ENCODE measurements at regions not wholly inside any gene's neighbourhood (a gene's known extent, or its start where the extent isn't known, plus 50 kb on each side); places are given as distances from the start of the nearest gene placed in this dataset.
A peak's percentile ranks its signal among the peaks of the same experiment; 100 is the strongest.

DNA sequence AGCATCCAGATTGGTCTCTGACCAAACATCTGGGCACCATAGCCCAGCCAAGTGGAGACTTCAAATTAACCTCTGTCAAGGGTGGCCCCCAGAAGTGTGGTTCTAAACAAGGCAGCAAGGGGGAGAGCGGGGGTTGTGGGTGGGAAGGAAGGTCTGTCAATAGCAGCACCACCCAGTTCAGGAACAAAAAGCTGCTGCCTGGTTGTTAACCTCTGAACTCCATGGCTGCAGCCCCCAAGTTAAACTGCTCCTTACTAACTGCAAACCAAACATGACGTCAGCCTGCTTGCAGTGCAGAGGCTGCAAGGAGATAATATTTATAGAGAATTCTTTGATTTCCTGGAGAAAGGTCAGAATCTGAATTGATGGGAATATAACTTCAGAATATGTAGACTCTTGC, 76.5 kb downstream of the ARL4C start:
- Mint-ChIP-seq H3K27me3 (ENCODE audit: low read depth) (no peaks in the 10 kb centered on the region), H3K36me3 (ENCODE audit: low read depth) (peaks cover 10% of the 10 kb centered on the region), H3K27ac (peak overlapping the region; percentile 33), H3K9me3 (peaks cover 9% of the 10 kb centered on the region), H3K4me1 (ENCODE audit: low read depth) (peaks cover 45% of the 10 kb centered on the region), H3K4me3 (no peak overlapping the region)

DNA sequence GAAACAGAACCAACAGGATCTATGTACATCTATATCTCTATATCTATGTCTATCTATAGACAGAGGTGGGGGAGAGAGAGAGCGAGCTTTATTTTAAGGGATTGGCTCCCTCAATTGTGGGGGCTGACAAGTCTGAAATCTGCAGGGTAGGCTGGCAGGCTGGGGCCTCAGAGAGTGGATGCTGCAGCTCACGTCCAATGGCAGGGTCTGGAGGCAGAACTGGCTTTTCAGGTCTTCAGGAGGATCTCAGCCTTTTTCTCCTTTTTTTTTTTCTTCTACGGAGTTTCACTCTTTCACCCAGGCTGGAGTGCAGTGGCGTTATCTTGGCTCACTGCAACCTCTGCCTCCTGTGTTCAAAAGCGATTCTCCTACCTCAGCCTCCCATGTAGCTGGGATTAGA, 77.2 kb downstream of the ARL4C start:
- peak overlapping the region; percentile 38 for H3K27ac Mint-ChIP-seq
- H3K27me3 Mint-ChIP-seq (ENCODE audit: low read depth), result no peaks in the 10 kb centered on the region
- H3K9me3 Mint-ChIP-seq, result peaks cover 12% of the 10 kb centered on the region
- H3K36me3 Mint-ChIP-seq (ENCODE audit: low read depth), result peaks cover 14% of the 10 kb centered on the region
- no peak overlapping the region for H3K4me3 Mint-ChIP-seq
- peaks cover 44% of the 10 kb centered on the region for H3K4me1 Mint-ChIP-seq (ENCODE audit: low read depth)

DNA sequence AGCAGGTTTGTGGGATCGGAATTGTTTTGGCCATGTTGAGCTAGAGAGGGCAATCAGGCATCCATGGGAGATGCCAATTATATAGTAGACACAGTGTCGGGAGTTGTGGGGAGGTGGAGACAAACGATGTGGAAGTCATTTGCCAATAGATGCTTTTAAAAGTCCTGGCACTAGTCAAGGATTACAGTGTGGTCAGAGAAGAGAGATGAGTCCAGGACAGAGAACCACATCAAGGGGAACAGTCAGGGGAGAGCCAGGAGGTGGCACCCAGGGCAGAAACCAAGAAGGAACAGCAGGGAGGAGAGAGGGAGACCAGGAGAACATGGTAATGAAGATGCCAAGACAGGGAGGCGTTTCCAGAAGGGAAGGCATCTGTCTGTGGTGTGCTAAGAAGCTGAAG, 81.2 kb downstream of the ARL4C start:
- peaks cover 33% of the 10 kb centered on the region for H3K4me1 Mint-ChIP-seq (ENCODE audit: low read depth)
- no peak overlapping the region for H3K27ac Mint-ChIP-seq
- H3K4me3 Mint-ChIP-seq, result no peak overlapping the region
- H3K9me3 Mint-ChIP-seq, result peaks cover 19% of the 10 kb centered on the region
- no peaks in the 10 kb centered on the region for H3K27me3 Mint-ChIP-seq (ENCODE audit: low read depth)
- peaks cover 20% of the 10 kb centered on the region for H3K36me3 Mint-ChIP-seq (ENCODE audit: low read depth)

DNA sequence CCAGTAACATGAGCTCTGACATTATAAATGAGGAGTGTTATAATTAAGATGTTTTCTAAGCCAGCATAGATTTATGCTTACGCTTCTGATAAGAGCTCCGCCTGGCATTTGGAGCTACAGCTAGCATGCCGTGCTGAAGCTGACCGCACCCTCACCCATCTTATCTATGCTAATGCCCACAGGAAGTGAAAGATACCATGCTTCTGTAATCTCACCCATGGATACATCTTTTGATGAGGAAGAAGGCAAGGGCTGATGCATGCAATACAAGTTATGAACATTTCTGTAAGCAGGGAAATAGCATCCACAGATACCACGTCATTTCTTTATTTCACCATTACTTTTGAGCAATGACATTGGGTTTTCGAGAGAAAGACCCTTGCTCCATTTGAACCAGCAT, 82.3 kb downstream of the ARL4C start:
- Mint-ChIP-seq H3K9me3 (peaks cover 19% of the 10 kb centered on the region), H3K27ac (no peak overlapping the region), H3K4me1 (ENCODE audit: low read depth) (peaks cover 37% of the 10 kb centered on the region), H3K36me3 (ENCODE audit: low read depth) (peaks cover 23% of the 10 kb centered on the region), H3K4me3 (no peak overlapping the region), H3K27me3 (ENCODE audit: low read depth) (no peaks in the 10 kb centered on the region)

DNA sequence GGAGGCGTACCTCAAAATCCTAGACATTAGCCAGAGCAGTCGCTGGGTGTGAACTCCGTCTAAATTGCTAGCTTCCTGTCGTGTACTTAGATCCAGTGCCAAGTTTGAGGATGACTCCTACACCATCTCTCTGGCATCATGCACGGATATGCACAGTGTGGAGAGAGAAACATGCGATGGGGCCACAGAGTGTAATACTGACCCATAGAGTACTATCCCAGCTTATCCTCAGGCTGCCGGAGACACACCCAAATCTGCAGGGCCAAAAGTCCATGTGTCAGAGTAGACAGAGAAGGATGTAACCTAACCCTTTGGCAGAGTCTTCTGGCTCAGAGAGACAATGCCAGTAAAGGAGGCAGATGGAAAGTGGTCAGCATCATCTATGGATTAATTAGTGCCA, 84.2 kb downstream of the ARL4C start:
- Mint-ChIP-seq H3K4me1 (ENCODE audit: low read depth) (peaks cover 37% of the 10 kb centered on the region), H3K4me3 (no peak overlapping the region), H3K27me3 (ENCODE audit: low read depth) (no peaks in the 10 kb centered on the region), H3K9me3 (peaks cover 10% of the 10 kb centered on the region), H3K27ac (no peak overlapping the region), H3K36me3 (ENCODE audit: low read depth) (peaks cover 15% of the 10 kb centered on the region)

DNA sequence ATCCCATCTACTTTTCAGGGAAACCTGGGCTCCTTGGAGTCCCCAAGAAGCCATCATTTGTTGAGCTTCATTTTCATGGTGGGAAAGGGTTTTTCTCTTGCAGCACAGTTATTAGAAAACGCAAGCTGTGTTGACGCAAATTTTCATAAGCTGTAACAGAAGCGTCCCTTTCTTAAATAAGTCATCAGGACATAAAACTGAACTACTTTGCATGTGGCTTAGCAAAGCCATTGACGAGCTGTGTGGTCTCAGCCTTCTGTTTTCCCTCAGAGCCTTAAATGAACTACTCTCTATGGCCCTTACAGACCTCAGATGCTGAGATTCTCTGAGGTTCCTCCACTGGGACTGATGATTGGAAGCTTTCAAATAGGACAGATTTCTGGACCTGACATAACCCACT, 85.1 kb downstream of the ARL4C start:
- no peak overlapping the region for H3K27ac Mint-ChIP-seq
- H3K4me3 Mint-ChIP-seq, result no peak overlapping the region
- peaks cover 15% of the 10 kb centered on the region for H3K36me3 Mint-ChIP-seq (ENCODE audit: low read depth)
- no peaks in the 10 kb centered on the region for H3K27me3 Mint-ChIP-seq (ENCODE audit: low read depth)
- peaks cover 10% of the 10 kb centered on the region for H3K9me3 Mint-ChIP-seq
- peaks cover 37% of the 10 kb centered on the region for H3K4me1 Mint-ChIP-seq (ENCODE audit: low read depth)

DNA sequence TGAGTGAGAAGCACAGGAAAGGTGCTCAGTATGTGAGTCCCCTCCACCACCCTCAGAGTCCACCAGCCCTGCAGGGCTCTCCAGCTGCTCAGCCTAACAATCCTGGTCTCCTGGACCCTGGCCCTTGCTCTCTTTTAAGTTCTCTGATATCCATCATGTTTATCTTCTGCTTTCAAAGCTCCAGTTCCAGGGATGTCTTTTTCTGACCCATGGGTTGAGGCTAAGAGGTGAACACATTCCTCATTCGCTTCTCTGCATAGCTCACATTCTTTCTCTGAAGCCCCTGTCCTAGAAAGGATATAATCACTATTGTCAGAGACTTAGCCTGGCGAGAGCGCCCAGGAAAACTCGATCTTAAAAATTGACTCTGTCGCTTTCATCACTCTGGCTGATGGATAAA, 86.4 kb downstream of the ARL4C start:
- peaks cover 42% of the 10 kb centered on the region for H3K4me1 Mint-ChIP-seq (ENCODE audit: low read depth)
- H3K36me3 Mint-ChIP-seq (ENCODE audit: low read depth), result peaks cover 13% of the 10 kb centered on the region
- no peaks in the 10 kb centered on the region for H3K27me3 Mint-ChIP-seq (ENCODE audit: low read depth)
- no peak overlapping the region for H3K27ac Mint-ChIP-seq
- no peak overlapping the region for H3K4me3 Mint-ChIP-seq
- peaks cover 10% of the 10 kb centered on the region for H3K9me3 Mint-ChIP-seq

DNA sequence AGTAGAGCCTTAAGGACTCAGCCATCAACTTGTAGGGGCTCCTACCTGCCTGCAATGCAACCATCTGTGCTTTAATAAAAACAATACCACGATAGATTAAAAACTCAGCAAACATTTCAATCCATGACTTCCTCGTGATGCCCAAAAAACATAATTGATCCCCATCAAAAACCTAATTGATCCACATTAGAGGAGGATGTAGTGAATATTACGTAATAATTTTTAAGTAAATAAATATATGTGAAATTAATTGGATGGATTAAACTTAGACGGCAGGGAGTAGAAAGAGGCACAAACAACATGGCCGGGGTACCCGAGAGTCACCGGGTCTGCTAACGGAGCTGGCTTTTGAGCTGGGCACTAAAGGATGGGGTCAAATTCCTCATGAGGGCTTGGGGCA, 87.3 kb downstream of the ARL4C start:
- H3K27me3 Mint-ChIP-seq (ENCODE audit: low read depth), result no peaks in the 10 kb centered on the region
- peaks cover 41% of the 10 kb centered on the region for H3K4me1 Mint-ChIP-seq (ENCODE audit: low read depth)
- H3K27ac Mint-ChIP-seq, result no peak overlapping the region
- H3K36me3 Mint-ChIP-seq (ENCODE audit: low read depth), result peaks cover 7% of the 10 kb centered on the region
- H3K9me3 Mint-ChIP-seq, result peaks cover 5% of the 10 kb centered on the region
- H3K4me3 Mint-ChIP-seq, result no peak overlapping the region

DNA sequence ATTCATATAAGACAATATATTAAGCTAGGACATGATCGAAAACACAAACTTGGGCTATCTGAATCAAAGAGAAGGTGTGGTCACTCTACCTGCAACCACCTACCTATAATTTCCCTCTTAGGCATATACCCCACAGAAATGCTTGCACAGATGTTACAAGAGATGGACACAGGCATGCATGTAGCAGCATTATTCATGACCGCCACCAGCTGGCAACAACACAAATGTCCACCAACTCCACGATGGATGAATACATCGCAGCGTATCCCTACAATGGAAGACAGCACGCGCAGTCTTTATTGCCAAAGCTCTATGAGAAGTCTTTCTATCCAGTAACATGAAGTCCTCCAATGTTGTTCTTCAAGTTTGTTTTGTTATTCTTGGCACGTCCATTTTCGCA, 90.8 kb downstream of the ARL4C start:
- H3K9me3 Mint-ChIP-seq, result peaks cover 4% of the 10 kb centered on the region
- H3K36me3 Mint-ChIP-seq (ENCODE audit: low read depth), result peaks cover 2% of the 10 kb centered on the region
- H3K4me1 Mint-ChIP-seq (ENCODE audit: low read depth), result peaks cover 52% of the 10 kb centered on the region
- no peaks in the 10 kb centered on the region for H3K27me3 Mint-ChIP-seq (ENCODE audit: low read depth)
- no peak overlapping the region for H3K4me3 Mint-ChIP-seq
- H3K27ac Mint-ChIP-seq, result no peak overlapping the region

DNA sequence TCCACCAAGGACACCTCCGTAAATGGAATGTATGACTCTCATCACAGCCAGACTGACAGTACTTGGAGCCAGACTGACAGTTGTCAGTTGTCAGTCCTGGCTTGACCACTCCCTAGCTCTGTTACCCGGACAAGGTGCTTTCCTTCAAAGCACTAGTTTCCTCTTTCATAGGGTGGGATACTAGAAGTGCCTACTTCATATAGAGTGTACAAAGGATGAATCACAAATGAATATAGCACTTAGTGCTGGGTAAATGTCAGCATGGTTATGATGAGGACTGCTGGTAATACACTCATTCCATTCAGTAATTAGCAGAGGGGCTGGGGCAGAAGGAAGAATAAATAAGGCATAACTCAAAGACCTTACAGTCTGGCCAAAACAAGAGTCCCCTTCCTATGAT, 91.4 kb downstream of the ARL4C start:
- H3K36me3 Mint-ChIP-seq (ENCODE audit: low read depth), result peaks cover 5% of the 10 kb centered on the region
- no peaks in the 10 kb centered on the region for H3K27me3 Mint-ChIP-seq (ENCODE audit: low read depth)
- no peak overlapping the region for H3K27ac Mint-ChIP-seq
- peaks cover 9% of the 10 kb centered on the region for H3K9me3 Mint-ChIP-seq
- no peak overlapping the region for H3K4me3 Mint-ChIP-seq
- peaks cover 51% of the 10 kb centered on the region for H3K4me1 Mint-ChIP-seq (ENCODE audit: low read depth)

DNA sequence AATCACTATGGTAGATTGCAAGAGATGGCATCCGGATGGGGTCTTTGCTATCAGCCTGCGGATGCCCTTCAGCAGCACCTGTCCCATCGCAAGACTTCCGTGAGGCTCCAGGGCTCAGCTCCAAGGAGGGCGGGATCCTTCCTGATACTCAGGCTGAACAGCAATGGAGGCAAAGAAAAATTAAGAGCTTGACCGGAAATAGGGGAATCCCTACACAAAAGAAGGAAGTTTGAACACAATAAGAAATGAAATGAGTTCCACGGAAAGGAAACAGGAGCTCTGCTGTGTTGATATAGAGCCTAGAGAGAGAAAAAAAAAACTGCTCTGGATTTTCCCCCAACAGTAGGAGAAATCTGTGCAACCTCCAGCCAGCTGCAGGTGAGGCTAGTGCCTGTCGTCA, 91.9 kb downstream of the ARL4C start:
- Mint-ChIP-seq H3K27me3 (ENCODE audit: low read depth) (no peaks in the 10 kb centered on the region), H3K36me3 (ENCODE audit: low read depth) (peaks cover 3% of the 10 kb centered on the region), H3K4me1 (ENCODE audit: low read depth) (peaks cover 48% of the 10 kb centered on the region), H3K9me3 (peaks cover 11% of the 10 kb centered on the region), H3K27ac (peak overlapping the region; percentile 23), H3K4me3 (no peak overlapping the region)

DNA sequence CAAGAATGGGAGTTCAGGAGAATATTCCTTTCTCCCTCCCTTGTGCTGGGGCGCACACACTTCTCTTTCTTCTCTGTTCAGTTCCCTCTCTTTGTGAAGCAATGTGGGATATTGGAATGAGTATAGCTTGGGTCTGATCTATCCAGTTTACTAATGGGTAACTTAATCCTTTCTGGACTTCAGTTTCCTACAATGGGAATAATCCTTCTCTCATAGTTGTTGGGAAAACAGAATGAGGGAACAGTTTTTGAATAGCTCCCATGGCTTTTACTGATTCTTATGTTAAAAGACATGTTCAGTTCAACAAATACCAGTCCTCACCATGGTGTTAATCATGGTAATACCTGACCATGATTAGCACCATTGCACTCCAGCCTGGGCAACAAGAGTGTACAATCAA, 93.1 kb downstream of the ARL4C start:
- peaks cover 52% of the 10 kb centered on the region for H3K4me1 Mint-ChIP-seq (ENCODE audit: low read depth)
- no peak overlapping the region for H3K27ac Mint-ChIP-seq

DNA sequence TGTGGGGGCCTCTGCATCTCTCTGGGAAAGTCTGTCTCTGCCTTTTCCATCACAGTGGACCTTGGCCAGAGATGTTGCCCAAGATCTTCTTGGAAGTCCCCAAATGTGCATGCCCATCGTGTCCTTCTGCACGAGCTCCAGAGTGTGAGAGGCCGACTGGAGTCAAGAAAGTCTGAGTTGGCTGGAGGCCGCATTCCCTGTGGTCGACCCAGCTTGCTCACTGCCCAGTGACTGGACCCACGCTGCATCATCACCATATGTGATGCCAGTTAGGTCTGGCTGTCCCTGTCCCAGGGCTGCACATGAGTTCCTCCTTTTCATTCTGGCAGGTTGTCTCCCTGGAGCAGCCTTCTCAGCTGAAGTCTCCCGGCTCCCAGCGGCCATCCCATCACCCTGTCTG, 93.8 kb downstream of the ARL4C start:
- peaks cover 4% of the 10 kb centered on the region for H3K36me3 Mint-ChIP-seq (ENCODE audit: low read depth)
- H3K27me3 Mint-ChIP-seq (ENCODE audit: low read depth), result no peaks in the 10 kb centered on the region
- peak overlapping the region; percentile 72 for H3K27ac Mint-ChIP-seq
- no peak overlapping the region for H3K4me3 Mint-ChIP-seq
- H3K9me3 Mint-ChIP-seq, result peaks cover 12% of the 10 kb centered on the region
- H3K4me1 Mint-ChIP-seq (ENCODE audit: low read depth), result peaks cover 54% of the 10 kb centered on the region

More for the DNA sequence above, 93.1 kb downstream of the ARL4C start:
- Mint-ChIP-seq H3K9me3 (peaks cover 12% of the 10 kb centered on the region), H3K36me3 (ENCODE audit: low read depth) (peaks cover 4% of the 10 kb centered on the region), H3K4me3 (no peak overlapping the region), H3K27me3 (ENCODE audit: low read depth) (no peaks in the 10 kb centered on the region)

DNA sequence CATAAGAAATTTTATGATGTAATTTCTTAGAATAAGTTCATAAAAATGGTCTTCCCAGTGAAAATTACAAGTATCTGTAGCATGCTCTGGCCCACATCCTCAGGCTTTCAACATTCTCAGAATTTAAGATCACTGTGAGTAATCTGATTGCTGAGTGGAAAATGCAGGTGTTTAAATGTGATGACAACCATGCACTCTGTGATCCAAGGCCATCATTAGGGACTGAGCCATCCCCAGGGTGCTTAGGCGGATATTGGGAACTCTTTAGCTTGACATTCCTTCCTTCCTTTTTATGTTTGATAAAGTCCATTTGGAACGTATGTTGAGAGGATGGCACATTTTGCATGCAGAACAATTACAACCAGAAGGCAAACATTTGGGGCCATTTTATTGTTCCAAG, 95.5 kb downstream of the ARL4C start:
- Mint-ChIP-seq H3K27me3 (ENCODE audit: low read depth) (no peaks in the 10 kb centered on the region), H3K4me3 (peak overlapping the region; percentile 14), H3K9me3 (peaks cover 12% of the 10 kb centered on the region), H3K27ac (peak overlapping the region; percentile 81), H3K36me3 (ENCODE audit: low read depth) (peaks cover 4% of the 10 kb centered on the region), H3K4me1 (ENCODE audit: low read depth) (peaks cover 52% of the 10 kb centered on the region)

DNA sequence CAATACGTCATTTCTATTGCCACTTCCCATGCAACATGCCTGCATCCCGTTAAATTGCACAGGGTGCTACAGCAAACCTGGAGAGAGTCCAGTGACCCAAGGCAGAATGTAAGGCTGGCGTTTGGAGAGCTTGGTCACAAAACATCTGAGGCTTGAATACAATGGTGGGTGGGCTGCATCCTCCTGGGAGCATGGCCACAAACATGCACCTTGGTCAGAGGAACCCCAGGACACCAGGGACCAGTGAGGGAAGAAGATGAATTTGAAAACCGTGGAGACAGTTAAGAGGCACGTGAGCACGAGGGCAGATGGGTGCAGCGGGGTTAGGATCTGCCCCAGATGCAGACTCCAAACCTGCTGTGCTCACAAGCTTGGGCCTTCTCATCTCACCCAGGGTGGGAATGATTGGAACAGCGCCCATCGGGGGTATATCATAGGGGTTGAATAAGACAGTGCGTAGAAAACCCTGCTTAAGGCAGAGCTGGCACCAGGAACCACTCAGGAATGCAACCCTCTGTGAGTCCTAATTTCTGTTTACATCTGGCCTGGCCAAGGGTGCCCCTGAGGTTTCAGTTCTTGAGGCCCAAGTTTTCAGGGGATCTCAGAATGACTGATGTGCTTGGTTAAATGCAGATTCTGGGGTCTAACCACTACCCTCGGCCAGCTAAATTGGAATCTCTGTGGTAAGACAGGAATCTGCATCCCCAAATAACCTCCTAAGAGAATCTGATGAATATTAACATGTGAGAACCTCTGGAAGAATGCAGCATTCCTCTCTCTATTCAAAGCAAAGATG, 97.2 kb downstream of the ARL4C start:
- Mint-ChIP-seq H3K4me3 (no peak overlapping the region), H3K9me3 (peaks cover 12% of the 10 kb centered on the region), H3K27ac (peak overlapping the region; percentile 69), H3K36me3 (ENCODE audit: low read depth) (peaks cover 4% of the 10 kb centered on the region), H3K4me1 (ENCODE audit: low read depth) (peaks cover 49% of the 10 kb centered on the region), H3K27me3 (ENCODE audit: low read depth) (no peaks in the 10 kb centered on the region)

Measured in T-helper 1 cell treated with Interleukin-12 subunit alpha and Interleukin-12 subunit beta and Interleukin-4 antibody, amounts not matched to agents 30 μg/mL and 1 μg/mL, for 36 hours (primary cell).